Jurkat, Clone E6-1 (cell line): ENCODE measurements at regions not wholly inside any gene's neighbourhood (a gene's known extent, or its start where the extent isn't known, plus 50 kb on each side); places are given as distances from the start of the nearest gene placed in this dataset.

ENCODE experiments used
- DNase-seq: peaks from one replicate; pipeline ENCODE4 v3.0.0-alpha.2; 2011; ENCODE audit warnings: low read depth, low spot score
- H3K4me3 ChIP-seq: 2 replicates; pipeline ENCODE4 v1.5.1; 2011; ENCODE audit warnings: mild to moderate bottlenecking, low read length, control low read depth, moderate library complexity

GRCh38 chr3:168622795-168623194 lies 527.1 kb upstream of the GOLIM4 start:
- H3K4me3 ChIP-seq = no peak overlapping the region
- DNase-seq = no peak

- H3K4me3 ChIP-seq = no peak overlapping the region
- no peak for DNase-seq
Measured at GRCh38 chr3:168620854-168621253, 525.1 kb upstream of the GOLIM4 start.

GRCh38 chr3:168618827-168619470 lies 523.2 kb upstream of the GOLIM4 start:
- DNase-seq = no peak
- no peak overlapping the region for H3K4me3 ChIP-seq

GRCh38 chr3:168617658-168618057 lies 521.9 kb upstream of the GOLIM4 start:
- no peak overlapping the region for H3K4me3 ChIP-seq
- DNase-seq = no peak

GRCh38 chr3:168616915-168617314 lies 521.2 kb upstream of the GOLIM4 start:
- no peak for DNase-seq
- no peak overlapping the region for H3K4me3 ChIP-seq

GRCh38 chr3:168615493-168616020 lies 519.8 kb upstream of the GOLIM4 start:
- DNase-seq = no peak

GRCh38 chr3:168613151-168613550 lies 517.4 kb upstream of the GOLIM4 start:
- no peak for DNase-seq
- no peak overlapping the region for H3K4me3 ChIP-seq

More at GRCh38 chr3:168615493-168616020, 519.8 kb upstream of the GOLIM4 start:
- no peak overlapping the region for H3K4me3 ChIP-seq

GRCh38 chr3:168612671-168613070 lies 516.9 kb upstream of the GOLIM4 start:
- no peak for DNase-seq
- H3K4me3 ChIP-seq = no peak overlapping the region

- no peak for DNase-seq
- no peak overlapping the region for H3K4me3 ChIP-seq
Measured at GRCh38 chr3:168611826-168612225, 516.1 kb upstream of the GOLIM4 start.

- DNase-seq = no peak
- H3K4me3 ChIP-seq = no peak overlapping the region
Measured at GRCh38 chr3:168608926-168609325, 513.2 kb upstream of the GOLIM4 start.

GRCh38 chr3:168604767-168605166 lies 509.0 kb upstream of the GOLIM4 start:
- no peak for DNase-seq
- no peak overlapping the region for H3K4me3 ChIP-seq

GRCh38 chr3:168598250-168598649 lies 502.5 kb upstream of the GOLIM4 start:
- no peak overlapping the region for H3K4me3 ChIP-seq
- DNase-seq = no peak

- no peak for DNase-seq
Measured at GRCh38 chr3:168596175-168596823, 500.6 kb upstream of the GOLIM4 start.

GRCh38 chr3:168591587-168591986 lies 495.9 kb upstream of the GOLIM4 start:
- DNase-seq = no peak
- no peak overlapping the region for H3K4me3 ChIP-seq

More at GRCh38 chr3:168596175-168596823, 500.6 kb upstream of the GOLIM4 start:
- no peak overlapping the region for H3K4me3 ChIP-seq

- H3K4me3 ChIP-seq = no peak overlapping the region
- DNase-seq = no peak
Measured at GRCh38 chr3:168589376-168589775, 493.7 kb upstream of the GOLIM4 start.

- DNase-seq = no peak
- no peak overlapping the region for H3K4me3 ChIP-seq
Measured at GRCh38 chr3:168585544-168585943, 489.8 kb upstream of the GOLIM4 start.

GRCh38 chr3:168583977-168584376 lies 488.3 kb upstream of the GOLIM4 start:
- DNase-seq = no peak
- H3K4me3 ChIP-seq = no peak overlapping the region

- DNase-seq = no peak
- no peak overlapping the region for H3K4me3 ChIP-seq
Measured at GRCh38 chr3:168582503-168582902, 486.8 kb upstream of the GOLIM4 start.

- no peak for DNase-seq
Measured at GRCh38 chr3:168581771-168582225, 486.1 kb upstream of the GOLIM4 start.

GRCh38 chr3:168579010-168579409 lies 483.3 kb upstream of the GOLIM4 start:
- no peak for DNase-seq
- no peak overlapping the region for H3K4me3 ChIP-seq

More at GRCh38 chr3:168581771-168582225, 486.1 kb upstream of the GOLIM4 start:
- no peak overlapping the region for H3K4me3 ChIP-seq

- no peak for DNase-seq
Measured at GRCh38 chr3:168575750-168576149, 480.0 kb upstream of the GOLIM4 start.

More at GRCh38 chr3:168575750-168576149, 480.0 kb upstream of the GOLIM4 start:
- H3K4me3 ChIP-seq = no peak overlapping the region
